NCI-H510A treated with DMSO at 0.1 percent for 48 hours (cell line): ENCODE measurements at regions not wholly inside any gene's neighbourhood (a gene's known extent, or its start where the extent isn't known, plus 50 kb on each side); places are given as distances from the start of the nearest gene placed in this dataset.

Experiments used
- DNase-seq: peaks from one replicate; lab custom pipeline; 2025; lab: John Stamatoyannopoulos, UW

GRCh38 chr2:156383798-156384197, 51.3 kb upstream of the NR4A2 start:
- DNase-seq, result peak; percentile 46

- no peak for DNase-seq
These were observed 50.9 kb upstream of the GPD2 start for GRCh38 chr2:156385242-156385641.
